Fibroblast of lung (primary cell): ENCODE measurements at regions not wholly inside any gene's neighbourhood (a gene's known extent, or its start where the extent isn't known, plus 50 kb on each side); places are given as distances from the start of the nearest gene placed in this dataset.

ENCODE experiments used
- DNase-seq, 2 donors: peaks; one replicate each; pipeline versions ENCODE4 v3.0.0 to v3.0.0-alpha.2; 2010; ENCODE audit warnings: low read depth in 2 of 2
- H2AFZ ChIP-seq: 2 replicates; pipeline ENCODE4 v1.5.1; 2012; ENCODE audit warnings: low read length, control low read depth, inconsistent platforms
- H3K27ac ChIP-seq: 2 replicates; pipeline ENCODE4 v1.5.1; 2011; ENCODE audit warnings: low read length, control low read depth; ENCODE audit not compliant: insufficient read depth
- H3K27me3 ChIP-seq: 2 replicates; pipeline ENCODE4 v1.5.1; 2011; ENCODE audit warnings: mild to moderate bottlenecking, low read length; ENCODE audit not compliant: control insufficient read depth, insufficient read depth
- H3K36me3 ChIP-seq: 2 replicates; pipeline ENCODE4 v1.5.1; 2011; ENCODE audit warnings: low read length; ENCODE audit not compliant: control insufficient read depth, insufficient read depth
- H3K4me1 ChIP-seq: 2 replicates; pipeline ENCODE4 v1.5.1; 2011; ENCODE audit warnings: low read length; ENCODE audit not compliant: control insufficient read depth, insufficient read depth; ENCODE audit errors: extremely low read depth
- H3K4me2 ChIP-seq: 2 replicates; pipeline ENCODE4 v1.5.1; 2011; ENCODE audit warnings: low read length, control low read depth; ENCODE audit not compliant: insufficient read depth; ENCODE audit errors: extremely low read depth
- H3K4me3 ChIP-seq, 4 experiments: fragments of 200-600 bp in 1 of 4; sonication (generic) in 1 of 4; replicated peaks in 1 of 4; 2 replicates each; pipeline ENCODE4 v1.5.1; 2011 to 2016; ENCODE audit warnings: low read length in 4 of 4, low read depth in 3 of 4, mild to moderate bottlenecking in 3 of 4, control low read depth in 2 of 4, inconsistent platforms in 1 of 4, mixed read lengths in 1 of 4; ENCODE audit not compliant: insufficient read depth in 1 of 4; ENCODE audit errors: control extremely low read depth in 1 of 4
- H3K79me2 ChIP-seq: 2 replicates; pipeline ENCODE4 v1.5.1; 2012; ENCODE audit warnings: mild to moderate bottlenecking, low read length, inconsistent platforms; ENCODE audit not compliant: control insufficient read depth, insufficient read depth
- H3K9ac ChIP-seq: 2 replicates; pipeline ENCODE4 v1.5.1; 2011; ENCODE audit warnings: mild to moderate bottlenecking, low read length, control low read depth; ENCODE audit not compliant: insufficient read depth
- H3K9me3 ChIP-seq: 2 replicates; pipeline ENCODE4 v1.5.1; 2012; ENCODE audit warnings: low read depth, low read length; ENCODE audit not compliant: control insufficient read depth, insufficient read depth
- H4K20me1 ChIP-seq: 2 replicates; pipeline ENCODE4 v1.5.1; 2011; ENCODE audit warnings: low read length; ENCODE audit not compliant: control insufficient read depth, insufficient read depth; ENCODE audit errors: extremely low read depth
- CTCF ChIP-seq, 2 donors: IDR thresholded peaks in 1 of 2; conservative IDR thresholded peaks in 1 of 2; 1 replicate in 1 of 2; 2 replicates in 1 of 2; pipeline ENCODE4 v1.5.1; 2011 to 2012; ENCODE audit warnings: low read length in 2 of 2, control low read depth in 1 of 2, inconsistent platforms in 1 of 2, low read depth in 1 of 2, mild to moderate bottlenecking in 1 of 2
- EZH2 ChIP-seq: IDR thresholded peaks from 2 replicates; pipeline ENCODE4 v1.5.1; 2012; ENCODE audit warnings: low read length, control low read depth, mild to moderate bottlenecking; ENCODE audit errors: missing control alignments

GRCh38 chr9:28320616-28321015 lies 747.3 kb upstream of the C9orf72 start:
- H2AFZ ChIP-seq, result no peak overlapping the region
- DNase-seq, result no peak
- no peaks in the 10 kb centered on the region for H4K20me1 ChIP-seq
- no peaks in the 10 kb centered on the region for H3K36me3 ChIP-seq
- H3K9me3 ChIP-seq, result no peaks in the 10 kb centered on the region
- no peaks in the 10 kb centered on the region for H3K4me1 ChIP-seq
- H3K27ac ChIP-seq, result no peak overlapping the region
- H3K9ac ChIP-seq, result no peak overlapping the region
- H3K79me2 ChIP-seq, result no peaks in the 10 kb centered on the region
- H3K4me2 ChIP-seq, result no peak overlapping the region
- no peaks in the 10 kb centered on the region for H3K27me3 ChIP-seq
- no peak for TF ChIP-seq EZH2
- TF ChIP-seq CTCF (conservative IDR thresholded peaks at IDR 0.05 in 1 of 2, IDR thresholded peaks at IDR 0.05 in 1 of 2; ENCODE audit: low read depth in 1 of 2, low read length in 2 of 2), result no peak
- H3K4me3 ChIP-seq, result no peak overlapping the region

- no peaks in the 10 kb centered on the region for H3K27me3 ChIP-seq
- no peak overlapping the region for H3K27ac ChIP-seq
- H2AFZ ChIP-seq, result no peak overlapping the region
- DNase-seq, result no peak
- H3K36me3 ChIP-seq, result no peaks in the 10 kb centered on the region
- no peak overlapping the region for H3K9ac ChIP-seq
- no peaks in the 10 kb centered on the region for H3K79me2 ChIP-seq
- no peak overlapping the region for H3K4me2 ChIP-seq
- H3K4me1 ChIP-seq, result no peaks in the 10 kb centered on the region
- no peaks in the 10 kb centered on the region for H4K20me1 ChIP-seq
- no peak overlapping the region for H3K4me3 ChIP-seq
- H3K9me3 ChIP-seq, result no peaks in the 10 kb centered on the region
- TF ChIP-seq EZH2 (no peak), CTCF (conservative IDR thresholded peaks at IDR 0.05 in 1 of 2, IDR thresholded peaks at IDR 0.05 in 1 of 2; ENCODE audit: low read depth in 1 of 2, low read length in 2 of 2) (no peak)
Measured at GRCh38 chr9:28329323-28329722, 756.0 kb upstream of the C9orf72 start.

- Histone ChIP-seq H3K27ac (no peak overlapping the region), H3K9ac (no peak overlapping the region), H3K27me3 (no peaks in the 10 kb centered on the region), H3K9me3 (no peaks in the 10 kb centered on the region), H3K4me3 (no peak overlapping the region), H2AFZ (no peak overlapping the region), H3K4me1 (no peaks in the 10 kb centered on the region), H3K36me3 (no peaks in the 10 kb centered on the region), H3K79me2 (no peaks in the 10 kb centered on the region), H3K4me2 (no peak overlapping the region), H4K20me1 (no peaks in the 10 kb centered on the region)
- DNase-seq, result no peak
- TF ChIP-seq CTCF (conservative IDR thresholded peaks at IDR 0.05 in 1 of 2, IDR thresholded peaks at IDR 0.05 in 1 of 2; ENCODE audit: low read depth in 1 of 2, low read length in 2 of 2), result no peak
- TF ChIP-seq EZH2, result no peak
Measured at GRCh38 chr9:28332648-28333047, 759.4 kb upstream of the C9orf72 start.
